Lower lobe of right lung (tissue), 2 donors: ENCODE measurements at regions not wholly inside any gene's neighbourhood (a gene's known extent, or its start where the extent isn't known, plus 50 kb on each side); places are given as distances from the start of the nearest gene placed in this dataset.

Experiments used
- ATAC-seq, 2 donors: fragments of 200-7000 bp; cut with Tn5 transposase; one replicate each; pipeline ENCODE4 v1.9.1; 2020 to 2022; ENCODE audit warnings: mild to moderate bottlenecking in 2 of 2, moderate library complexity in 2 of 2
- DNase-seq: peaks from one replicate; pipeline ENCODE4 v3.0.0-alpha.2; 2020
- H3K27ac ChIP-seq: fragments of 200-600 bp; one replicate; pipeline ENCODE4 v1.8.0; 2022
- H3K27me3 ChIP-seq: fragments of 200-600 bp; one replicate; pipeline ENCODE4 v1.8.0; 2022; ENCODE audit warnings: low read depth
- H3K36me3 ChIP-seq: fragments of 200-600 bp; one replicate; pipeline ENCODE4 v1.8.0; 2022; ENCODE audit warnings: mild to moderate bottlenecking
- H3K4me1 ChIP-seq: fragments of 200-600 bp; one replicate; pipeline ENCODE4 v1.8.0; 2022
- H3K4me3 ChIP-seq: fragments of 200-600 bp; one replicate; pipeline ENCODE4 v1.8.0; 2022; ENCODE audit warnings: mild to moderate bottlenecking
- H3K9me3 ChIP-seq: fragments of 200-600 bp; one replicate; pipeline ENCODE4 v1.8.0; 2022
- intact Hi-C: fragments of 100-400 bp; cut with DNase I; formaldehyde crosslinking; loops from one replicate; pipeline ENCODE4 v1.11.0; 2022
- TF ChIP-seq, protein P1 (sequence below): fragments of 200-600 bp; IDR thresholded peaks from one replicate; pipeline ENCODE4 v1.8.0; 2022; ENCODE audit warnings: antibody characterized with exemption, mild to moderate bottlenecking
- donor health status: DM: no; HTN: yes; CAD: no; lungs with severe emphysema.

DNA sequence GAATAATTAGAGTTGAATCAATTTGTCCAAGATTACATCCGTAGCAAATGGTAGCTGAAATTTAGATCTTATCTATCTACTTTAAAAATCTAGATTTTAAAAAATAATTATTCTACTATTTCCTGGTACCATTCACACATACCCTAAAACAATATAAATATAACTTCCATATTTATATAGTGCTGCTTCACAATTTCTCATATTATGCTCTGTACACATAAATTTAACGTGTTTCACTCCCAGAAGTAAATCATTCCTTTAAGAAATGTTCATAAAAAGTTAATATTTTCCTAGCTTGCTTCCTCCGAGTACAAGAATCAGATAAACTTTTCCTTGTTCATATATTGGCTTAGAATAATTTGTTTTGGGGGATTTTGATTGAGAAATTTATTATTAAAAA lies 857.0 kb upstream of the SPRY2 start:
- ATAC-seq (no peak), DNase-seq (no peak)
- Histone ChIP-seq H3K9me3 (no peaks in the 10 kb centered on the region), H3K36me3 (no peaks in the 10 kb centered on the region), H3K4me3 (no peak overlapping the region), H3K4me1 (no peaks in the 10 kb centered on the region), H3K27ac (no peak overlapping the region), H3K27me3 (no peaks in the 10 kb centered on the region)
- TF ChIP-seq, protein P1, sequence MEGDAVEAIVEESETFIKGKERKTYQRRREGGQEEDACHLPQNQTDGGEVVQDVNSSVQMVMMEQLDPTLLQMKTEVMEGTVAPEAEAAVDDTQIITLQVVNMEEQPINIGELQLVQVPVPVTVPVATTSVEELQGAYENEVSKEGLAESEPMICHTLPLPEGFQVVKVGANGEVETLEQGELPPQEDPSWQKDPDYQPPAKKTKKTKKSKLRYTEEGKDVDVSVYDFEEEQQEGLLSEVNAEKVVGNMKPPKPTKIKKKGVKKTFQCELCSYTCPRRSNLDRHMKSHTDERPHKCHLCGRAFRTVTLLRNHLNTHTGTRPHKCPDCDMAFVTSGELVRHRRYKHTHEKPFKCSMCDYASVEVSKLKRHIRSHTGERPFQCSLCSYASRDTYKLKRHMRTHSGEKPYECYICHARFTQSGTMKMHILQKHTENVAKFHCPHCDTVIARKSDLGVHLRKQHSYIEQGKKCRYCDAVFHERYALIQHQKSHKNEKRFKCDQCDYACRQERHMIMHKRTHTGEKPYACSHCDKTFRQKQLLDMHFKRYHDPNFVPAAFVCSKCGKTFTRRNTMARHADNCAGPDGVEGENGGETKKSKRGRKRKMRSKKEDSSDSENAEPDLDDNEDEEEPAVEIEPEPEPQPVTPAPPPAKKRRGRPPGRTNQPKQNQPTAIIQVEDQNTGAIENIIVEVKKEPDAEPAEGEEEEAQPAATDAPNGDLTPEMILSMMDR, result no peak
- intact Hi-C loops, result no loop called here

DNA sequence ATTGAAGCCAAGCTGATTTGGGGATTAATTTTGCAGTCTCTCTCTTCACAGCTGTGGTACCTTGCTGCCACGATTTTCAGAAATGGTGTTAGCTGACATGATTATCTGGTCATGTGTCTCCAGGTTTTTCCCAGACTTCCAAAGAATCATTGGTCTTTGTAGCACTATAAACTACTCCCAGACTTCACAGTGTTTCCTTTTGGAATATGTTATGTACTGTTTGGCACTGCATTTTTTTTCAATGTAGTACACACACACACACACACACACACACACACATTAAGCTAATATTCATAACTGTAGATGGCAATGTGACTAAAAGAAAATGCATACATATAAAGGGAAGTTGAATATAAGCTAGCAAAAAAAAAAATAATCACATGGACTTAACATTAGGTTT lies 856.6 kb upstream of the SPRY2 start:
- Histone ChIP-seq H3K4me3 (no peak overlapping the region), H3K27me3 (no peaks in the 10 kb centered on the region), H3K4me1 (no peaks in the 10 kb centered on the region), H3K9me3 (no peaks in the 10 kb centered on the region), H3K27ac (no peak overlapping the region), H3K36me3 (no peaks in the 10 kb centered on the region)
- TF ChIP-seq, protein P1, result no peak
- no peak for ATAC-seq
- intact Hi-C loops, result no loop called here
- DNase-seq, result no peak

DNA sequence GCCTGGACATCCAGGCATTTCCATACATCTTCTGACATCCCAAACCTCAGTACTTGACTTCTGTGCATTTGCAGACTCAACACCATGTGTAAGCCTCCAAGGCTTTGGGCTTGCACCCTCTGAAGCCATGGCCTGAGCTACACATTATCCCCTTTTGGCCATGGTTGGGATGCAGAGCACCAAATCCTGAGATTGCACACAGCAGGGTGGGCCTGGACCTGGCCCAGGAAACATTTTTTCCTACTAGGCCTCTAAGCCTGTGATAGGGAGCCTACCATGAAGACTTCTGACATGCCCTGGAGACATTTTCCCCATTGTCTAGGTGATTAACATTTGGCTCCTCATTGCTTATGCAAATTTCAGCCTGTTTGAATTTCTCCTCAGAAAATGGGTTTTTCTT lies 853.4 kb upstream of the SPRY2 start:
- no peaks in the 10 kb centered on the region for H3K27me3 ChIP-seq
- no peak overlapping the region for H3K27ac ChIP-seq
- no peak overlapping the region for H3K4me3 ChIP-seq
- no peaks in the 10 kb centered on the region for H3K36me3 ChIP-seq
- ATAC-seq, result no peak
- no peak for DNase-seq
- intact Hi-C loops, result no loop called here
- TF ChIP-seq, protein P1, result no peak
- H3K9me3 ChIP-seq, result no peaks in the 10 kb centered on the region
- no peaks in the 10 kb centered on the region for H3K4me1 ChIP-seq

DNA sequence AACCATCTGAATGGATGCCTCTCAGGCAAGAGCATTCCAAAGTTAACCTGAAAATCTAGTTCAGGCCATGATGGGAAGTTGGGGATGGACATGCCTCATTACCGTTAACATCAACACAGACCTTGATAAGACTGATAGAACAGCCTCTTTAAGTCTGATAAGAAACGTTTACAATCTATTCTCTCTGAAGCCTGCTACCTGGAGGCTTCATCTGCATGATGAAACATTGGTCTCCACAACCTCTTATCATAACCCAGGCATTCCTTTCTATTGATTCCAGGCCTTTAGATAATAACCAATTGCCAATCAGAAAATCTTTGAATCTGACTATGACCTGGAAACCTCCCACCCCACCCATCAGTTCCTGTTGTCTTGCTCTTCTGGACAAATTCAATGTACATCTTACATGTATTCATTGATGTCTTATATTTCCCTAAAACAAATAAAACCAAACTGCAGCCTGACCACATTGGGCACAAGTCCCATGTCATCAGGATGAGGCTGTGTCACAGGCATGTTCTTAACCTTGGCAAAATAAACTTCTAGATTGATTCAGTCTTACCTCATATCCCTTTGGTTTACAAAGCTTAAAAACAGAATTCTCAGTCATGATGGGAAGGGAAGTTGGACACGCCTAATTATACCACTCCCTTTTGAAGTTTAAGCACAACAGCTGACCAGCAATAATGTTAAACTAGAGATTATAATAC lies 843.8 kb upstream of the SPRY2 start:
- TF ChIP-seq, protein P1, result no peak
- ATAC-seq (no peak), DNase-seq (no peak)
- no peak overlapping the region for H3K4me3 ChIP-seq
- no peaks in the 10 kb centered on the region for H3K4me1 ChIP-seq
- no peaks in the 10 kb centered on the region for H3K27me3 ChIP-seq
- no peaks in the 10 kb centered on the region for H3K9me3 ChIP-seq
- H3K27ac ChIP-seq, result no peak overlapping the region
- intact Hi-C loops, result no loop called here
- H3K36me3 ChIP-seq, result no peaks in the 10 kb centered on the region

DNA sequence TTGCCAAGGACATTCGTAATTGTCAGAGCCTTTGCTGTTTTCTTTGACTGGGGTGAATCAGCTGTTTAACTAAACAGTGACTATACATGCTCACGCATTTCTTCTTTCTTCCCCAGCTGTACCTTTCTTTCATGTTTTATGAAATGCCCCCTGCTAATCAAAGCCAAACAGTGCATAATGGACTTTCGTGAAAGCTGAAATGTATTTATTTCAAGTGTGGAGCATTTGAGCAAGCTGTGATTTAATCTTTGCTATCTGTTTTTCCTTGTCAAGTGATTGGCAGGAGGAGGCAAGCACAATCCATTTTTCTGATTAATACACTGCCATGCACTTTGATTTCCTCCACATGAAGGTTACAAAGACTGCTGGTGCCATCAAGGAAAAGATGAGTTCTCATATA lies 831.7 kb upstream of the SPRY2 start:
- TF ChIP-seq, protein P1, result no peak
- Histone ChIP-seq H3K4me1 (no peaks in the 10 kb centered on the region), H3K9me3 (no peaks in the 10 kb centered on the region), H3K27me3 (no peaks in the 10 kb centered on the region), H3K4me3 (no peak overlapping the region), H3K27ac (no peak overlapping the region), H3K36me3 (no peaks in the 10 kb centered on the region)
- no peak for ATAC-seq
- no peak for DNase-seq
- intact Hi-C loops, result no loop called here
